Bronchial epithelial cell (primary cell): ENCODE measurements at regions not wholly inside any gene's neighbourhood (a gene's known extent, or its start where the extent isn't known, plus 50 kb on each side); places are given as distances from the start of the nearest gene placed in this dataset.
"Not testable (repeated sequence)": the region's sequence is repeated elsewhere in the genome, so short reads cannot be mapped to it uniquely, and the experiment has no call there.

Source experiments
- DNase-seq: peaks from one replicate; pipeline ENCODE4 v3.0.0-alpha.2; 2010; ENCODE audit warnings: low read depth
- FAIRE-seq: peaks from 2 replicates; lab custom pipeline; 2011; peaks lifted over from hg19 to GRCh38; lab: Jason Lieb, UNC
- H3K27me3 ChIP-seq: 2 replicates; pipeline ENCODE4 v1.5.1; 2011; ENCODE audit warnings: low read length; ENCODE audit not compliant: control insufficient read depth, insufficient read depth
- H3K36me3 ChIP-seq: 2 replicates; pipeline ENCODE4 v1.5.1; 2011; ENCODE audit warnings: low read length; ENCODE audit not compliant: control insufficient read depth, insufficient read depth
- H3K4me3 ChIP-seq: 2 replicates; pipeline ENCODE4 v1.5.1; 2011; ENCODE audit warnings: mild to moderate bottlenecking, low read depth, low read length, control low read depth

GRCh38 chr2:90359887-90360730, 1668.6 kb downstream of the RPIA start:
- not testable (repeated sequence) for H3K4me3 ChIP-seq, H3K27me3 ChIP-seq, DNase-seq, H3K36me3 ChIP-seq, FAIRE-seq

- DNase-seq, H3K27me3 ChIP-seq, FAIRE-seq, H3K4me3 ChIP-seq, H3K36me3 ChIP-seq: not testable (repeated sequence)
Observed at GRCh38 chr2:90360731-90361035, 1669.2 kb downstream of the RPIA start.
